Ovary (tissue), 7 donors: ENCODE measurements at regions not wholly inside any gene's neighbourhood (a gene's known extent, or its start where the extent isn't known, plus 50 kb on each side); places are given as distances from the start of the nearest gene placed in this dataset.

Experiments used
- DNase-seq, 5 donors: peaks; one replicate each; pipeline ENCODE4 v3.0.0-alpha.2; 2019 to 2020
- H3K27ac ChIP-seq, 2 donors: fragments of 200-600 bp; one replicate each; pipeline versions ENCODE4 v1.5.1 to v1.8.0; 2019 to 2022
- H3K27me3 ChIP-seq: fragments of 200-600 bp; one replicate; pipeline ENCODE4 v1.8.0; 2022
- H3K36me3 ChIP-seq: fragments of 200-600 bp; sonication (generic); one replicate; pipeline ENCODE4 v1.5.1; 2019
- H3K4me1 ChIP-seq: one replicate; pipeline ENCODE4 v1.8.1; 2013; ENCODE audit warnings: mild to moderate bottlenecking, moderate library complexity; ENCODE audit not compliant: insufficient read depth
- H3K4me3 ChIP-seq: fragments of 200-600 bp; sonication (generic); one replicate; pipeline ENCODE4 v1.5.1; 2017
- H3K9me3 ChIP-seq, 2 donors: fragments of 200-600 bp in 1 of 2; sonication (generic) in 1 of 2; one replicate each; pipeline versions ENCODE4 v1.5.1 to v1.8.1; 2013 to 2019; ENCODE audit warnings: mild to moderate bottlenecking in 1 of 2, moderate library complexity in 1 of 2
- CTCF ChIP-seq, 3 donors: fragments of 450-650 bp in 2 of 3; fragments of 200-600 bp in 1 of 3; IDR thresholded peaks; one replicate each; pipeline versions ENCODE4 v1.5.1 to v1.8.0; 2016 to 2022; ENCODE audit warnings: antibody characterized with exemption in 3 of 3, mild to moderate bottlenecking in 1 of 3
- EP300 ChIP-seq: sonication (generic); formaldehyde crosslinking; IDR thresholded peaks from one replicate; pipeline ENCODE4 v1.6.1; 2017; ENCODE audit warnings: antibody characterized with exemption
- POLR2A ChIP-seq: fragments of 450-650 bp; IDR thresholded peaks from one replicate; pipeline ENCODE4 v1.6.1; 2017; ENCODE audit warnings: antibody characterized with exemption, mild to moderate bottlenecking, moderate library complexity
- WGBS, 3 donors: extraction: QIAGEN DNeasy Blood & Tissue Kit in 1 of 3; methylation state at CpG; one replicate each; pipeline versions ENCODE4 v1.1.5 to v1.1.7; 2013 to 2017; 5-methylcytosine and 5-hydroxymethylcytosine counted together
- intact Hi-C, 4 donors: fragments of 100-400 bp; cut with DNase I; formaldehyde crosslinking; loops; one replicate each; pipeline versions ENCODE4 v1.11.0 to v1.15.1; 2022 to 2023
- donor health status: DM: no; HTN: no; CAD: no; lungs with moderate emphysema.
- donor health status: DM: no; HTN: no; CAD: no.
- donor health status: Bipolar disorder and iron deficiency.
- donor health status: DM: no; HTN: no; CAD: no.
- donor health status: DM: yes; HTN: yes; CAD: no.

DNA sequence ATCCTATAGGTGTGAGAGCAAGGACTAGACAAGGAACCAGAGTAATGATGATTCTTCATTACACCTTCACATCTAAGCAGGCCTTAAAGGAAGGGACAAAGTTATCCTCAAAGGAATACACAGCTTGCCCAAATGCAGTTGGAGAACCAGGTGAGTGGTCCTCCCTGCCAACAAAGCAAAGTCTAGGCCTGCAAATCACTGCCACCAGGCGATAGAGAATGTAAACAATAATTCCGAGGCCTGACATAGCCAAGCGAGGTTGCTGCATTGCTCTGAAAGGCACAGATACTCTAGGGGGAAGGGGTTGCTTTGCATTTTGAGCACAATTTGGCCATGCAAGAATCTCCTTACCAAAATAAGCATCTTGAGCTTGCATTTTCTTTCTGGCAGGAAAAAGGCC is 178.2 kb upstream of the FAT1 start:
- DNase-seq, result no peak
- no peak for TF ChIP-seq CTCF (IDR thresholded peaks at IDR 0.05)
- no peak for TF ChIP-seq POLR2A
- no peak for TF ChIP-seq EP300
- Histone ChIP-seq H3K36me3 (no peaks in the 10 kb centered on the region), H3K27ac (no peak overlapping the region), H3K4me1 (no peaks in the 10 kb centered on the region), H3K4me3 (no peak overlapping the region), H3K27me3 (no peaks in the 10 kb centered on the region), H3K9me3 (no peaks in the 10 kb centered on the region)
- WGBS, 3 donors, result 59 to 77% (median 74%) methylated on average over 3 of the region's 3 CpGs
- intact Hi-C loops, result no loop called here

DNA sequence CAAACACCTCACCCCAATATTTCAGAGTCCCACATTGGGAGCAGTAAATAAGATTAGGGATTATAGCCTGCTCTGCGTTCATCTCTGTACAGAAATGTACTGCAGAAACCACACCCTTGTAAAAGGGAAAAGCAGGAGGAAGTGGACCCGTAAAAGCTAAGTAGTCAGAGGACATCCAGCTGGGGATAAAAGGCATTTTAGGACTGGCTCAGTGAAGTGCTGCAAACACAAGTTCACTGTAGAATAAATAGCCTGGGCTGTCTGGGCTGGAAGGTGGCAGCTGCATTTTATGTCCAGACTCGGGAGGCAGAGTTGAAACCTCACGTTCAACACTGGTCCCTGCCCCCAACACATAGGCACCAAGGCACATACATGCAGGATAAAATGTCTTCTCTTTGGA is 178.7 kb upstream of the FAT1 start:
- H3K9me3 ChIP-seq, result no peaks in the 10 kb centered on the region
- no peaks in the 10 kb centered on the region for H3K27me3 ChIP-seq
- no peak for DNase-seq
- H3K4me1 ChIP-seq, result no peaks in the 10 kb centered on the region
- TF ChIP-seq EP300 (no peak), POLR2A (no peak), CTCF (IDR thresholded peaks at IDR 0.05) (no peak)
- H3K27ac ChIP-seq, result no peak overlapping the region
- no peaks in the 10 kb centered on the region for H3K36me3 ChIP-seq
- intact Hi-C loops, result no loop called here
- H3K4me3 ChIP-seq, result no peak overlapping the region
- 58 to 74% (median 72%) methylated on average over 4 of the region's 4 CpGs for WGBS, 3 donors

DNA sequence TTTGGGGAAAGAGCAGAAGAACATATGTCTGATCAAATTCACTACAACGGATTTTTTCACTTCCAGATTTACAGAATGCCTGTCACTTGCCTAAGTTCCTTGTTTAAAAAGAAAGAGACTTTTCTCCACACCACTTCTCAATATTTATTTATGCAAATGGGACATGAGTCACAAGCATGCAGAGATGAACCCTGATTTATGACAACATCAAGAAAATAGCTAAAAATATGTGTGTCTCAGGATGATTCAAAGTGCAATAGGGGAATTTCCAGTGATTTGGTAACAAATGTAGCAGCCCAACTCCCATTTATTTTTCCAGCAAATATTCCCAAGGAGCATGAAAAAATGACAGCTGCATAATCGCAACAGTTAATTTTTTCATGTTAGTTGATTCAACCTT is 180.4 kb upstream of the FAT1 start:
- Histone ChIP-seq H3K36me3 (no peaks in the 10 kb centered on the region), H3K27ac (no peak overlapping the region)

GRCh38 chr4:186906722-186907121 is 183.1 kb upstream of the FAT1 start:
- Histone ChIP-seq H3K36me3 (no peaks in the 10 kb centered on the region), H3K4me3 (no peak overlapping the region), H3K27me3 (no peaks in the 10 kb centered on the region), H3K4me1 (no peaks in the 10 kb centered on the region), H3K27ac (no peak overlapping the region), H3K9me3 (no peaks in the 10 kb centered on the region)
- no peak for DNase-seq
- TF ChIP-seq EP300, result no peak
- TF ChIP-seq CTCF (IDR thresholded peaks at IDR 0.05), result no peak
- TF ChIP-seq POLR2A, result no peak
- 84 to 92% (median 90%) methylated on average over 12 of the region's 12 CpGs for WGBS, 3 donors
- intact Hi-C loops, result no loop called here

More for the DNA sequence above, 180.4 kb upstream of the FAT1 start:
- no peaks in the 10 kb centered on the region for H3K27me3 ChIP-seq
- intact Hi-C loops, result no loop called here
- H3K9me3 ChIP-seq, result no peaks in the 10 kb centered on the region
- DNase-seq, result no peak
- no peak for TF ChIP-seq POLR2A
- 24 to 46% (median 37%) methylated on average over 2 of the region's 2 CpGs for WGBS, 3 donors
- H3K4me1 ChIP-seq, result no peaks in the 10 kb centered on the region
- H3K4me3 ChIP-seq, result no peak overlapping the region

DNA sequence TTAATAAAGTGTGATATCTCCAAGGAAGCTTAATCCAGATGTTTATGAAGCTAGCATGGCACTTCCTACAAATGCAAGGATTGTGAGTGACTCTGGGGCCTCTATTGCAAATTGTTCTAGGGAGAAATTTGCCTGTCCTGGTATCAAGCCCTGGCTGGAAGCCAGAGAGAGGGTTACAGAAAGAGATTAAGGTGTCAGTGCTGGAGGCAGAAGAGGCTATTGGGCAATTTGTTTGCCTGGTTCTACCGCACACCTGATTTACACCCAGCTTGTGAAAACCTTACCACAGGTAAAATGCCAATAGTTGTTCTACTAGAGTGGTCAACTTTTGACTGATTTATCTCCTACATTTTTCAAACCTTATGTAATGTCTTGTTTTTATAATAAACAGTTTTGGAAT is 186.7 kb upstream of the FAT1 start:
- H3K27ac ChIP-seq, result no peak overlapping the region
- DNase-seq, result no peak
- intact Hi-C loops, result no loop called here
- no peaks in the 10 kb centered on the region for H3K27me3 ChIP-seq
- H3K9me3 ChIP-seq, result no peaks in the 10 kb centered on the region
- H3K4me3 ChIP-seq, result no peak overlapping the region
- TF ChIP-seq EP300 (no peak), CTCF (IDR thresholded peaks at IDR 0.05) (no peak), POLR2A (no peak)
- WGBS, 3 donors, result 87 to 94% (median 89%) methylated on average over 1 of the region's 1 CpG
- no peaks in the 10 kb centered on the region for H3K36me3 ChIP-seq
- no peaks in the 10 kb centered on the region for H3K4me1 ChIP-seq
